CD14-positive monocyte (primary cell): ENCODE measurements at regions not wholly inside any gene's neighbourhood (a gene's known extent, or its start where the extent isn't known, plus 50 kb on each side); places are given as distances from the start of the nearest gene placed in this dataset.

ENCODE experiments used
- DNase-seq, 3 donors: peaks; one replicate each; pipeline ENCODE4 v3.0.0-alpha.2; 2011 to 2022
- H2AFZ ChIP-seq: 2 replicates; pipeline ENCODE4 v1.6.0; 2012; ENCODE audit warnings: mild to moderate bottlenecking, low read depth, low read length, inconsistent platforms; ENCODE audit not compliant: insufficient read depth, poor library complexity, severe bottlenecking
- H3K27ac ChIP-seq, 2 donors: 1 replicate in 1 of 2; 2 replicates in 1 of 2; pipeline ENCODE4 v1.5.1; 2012 to 2013; ENCODE audit warnings: low read length in 2 of 2, control low read depth in 1 of 2, inconsistent platforms in 1 of 2, low read depth in 1 of 2, mild to moderate bottlenecking in 1 of 2
- H3K27me3 ChIP-seq, 2 donors: one replicate each; pipeline versions ENCODE4 v1.6.0 to v1.6.1; 2011 to 2013; ENCODE audit warnings: low read length in 2 of 2; ENCODE audit not compliant: control insufficient read depth in 2 of 2, insufficient read depth in 2 of 2
- H3K36me3 ChIP-seq, 2 donors: replicated peaks in 1 of 2; 1 replicate in 1 of 2; 2 replicates in 1 of 2; pipeline versions ENCODE4 v1.5.1 to v1.6.1; 2012 to 2013; ENCODE audit warnings: low read length in 2 of 2, control low read depth in 1 of 2, inconsistent platforms in 1 of 2, mild to moderate bottlenecking in 1 of 2; ENCODE audit not compliant: insufficient read depth in 2 of 2, control insufficient read depth in 1 of 2
- H3K4me1 ChIP-seq, 2 donors: 1 replicate in 1 of 2; 2 replicates in 1 of 2; pipeline versions ENCODE4 v1.5.1 to v1.6.1; 2012 to 2013; ENCODE audit warnings: low read length in 2 of 2, control low read depth in 1 of 2, inconsistent platforms in 1 of 2, mild to moderate bottlenecking in 1 of 2, moderate library complexity in 1 of 2; ENCODE audit not compliant: insufficient read depth in 2 of 2, control insufficient read depth in 1 of 2
- H3K4me2 ChIP-seq: replicated peaks from 2 replicates; pipeline ENCODE3; 2012; ENCODE audit warnings: low read length, moderate library complexity, mild to moderate bottlenecking; ENCODE audit not compliant: poor library complexity, severe bottlenecking; ENCODE audit errors: extremely low read depth
- H3K4me3 ChIP-seq, 3 experiments: fragments of 200-600 bp in 1 of 3; sonication (generic) in 1 of 3; replicated peaks in 1 of 3; 1 replicate in 2 of 3; 2 replicates in 1 of 3; pipeline ENCODE4 v1.5.1; 2011 to 2013; ENCODE audit warnings: low read length in 3 of 3, mild to moderate bottlenecking in 3 of 3, control low read depth in 2 of 3, low read depth in 2 of 3, inconsistent platforms in 1 of 3, moderate library complexity in 1 of 3
- H3K79me2 ChIP-seq: 2 replicates; pipeline ENCODE4 v1.6.0; 2012; ENCODE audit warnings: mild to moderate bottlenecking, control low read depth, inconsistent platforms, low read length, moderate library complexity; ENCODE audit not compliant: insufficient read depth
- H3K9ac ChIP-seq: 2 replicates; pipeline ENCODE4 v1.6.0; 2017; ENCODE audit warnings: low read length, mild to moderate bottlenecking; ENCODE audit not compliant: insufficient read depth, poor library complexity, severe bottlenecking
- H3K9me3 ChIP-seq, 2 donors: replicated peaks in 1 of 2; 1 replicate in 1 of 2; 2 replicates in 1 of 2; pipeline versions ENCODE4 v1.5.1 to v1.6.1; 2012 to 2013; ENCODE audit warnings: low read length in 2 of 2, control low read depth in 1 of 2; ENCODE audit not compliant: control insufficient read depth in 1 of 2, insufficient read depth in 1 of 2
- H4K20me1 ChIP-seq: 2 replicates; pipeline ENCODE4 v1.6.0; 2012; ENCODE audit warnings: mild to moderate bottlenecking, low read length, control low read depth, moderate library complexity; ENCODE audit not compliant: insufficient read depth
- H3K27ac Mint-ChIP-seq, 7 donors: one replicate each; pipeline ENCODE4 v1.8.0; 2020; ENCODE audit warnings: mild to moderate bottlenecking in 7 of 7, mixed read lengths in 7 of 7, moderate library complexity in 6 of 7, inconsistent platforms in 2 of 7
- H3K27me3 Mint-ChIP-seq, 3 donors: one replicate each; pipeline ENCODE4 v1.8.0; 2021 to 2022; ENCODE audit warnings: low read depth in 3 of 3, mild to moderate bottlenecking in 3 of 3, mixed read lengths in 3 of 3, moderate library complexity in 3 of 3, inconsistent platforms in 1 of 3
- H3K36me3 Mint-ChIP-seq, 2 donors: one replicate each; pipeline ENCODE4 v1.8.0; 2020; ENCODE audit warnings: mixed read lengths in 2 of 2, inconsistent platforms in 1 of 2, mild to moderate bottlenecking in 1 of 2
- H3K4me1 Mint-ChIP-seq: one replicate; pipeline ENCODE4 v1.8.0; 2020; ENCODE audit warnings: mild to moderate bottlenecking, mixed read lengths
- H3K4me3 Mint-ChIP-seq, 2 donors: one replicate each; pipeline ENCODE4 v1.8.0; 2020; ENCODE audit warnings: mild to moderate bottlenecking in 2 of 2, mixed read lengths in 2 of 2, moderate library complexity in 1 of 2
- H3K9me3 Mint-ChIP-seq, 7 donors: one replicate each; pipeline ENCODE4 v1.8.0; 2020 to 2022; ENCODE audit warnings: mixed read lengths in 7 of 7, mild to moderate bottlenecking in 6 of 7, moderate library complexity in 6 of 7, inconsistent platforms in 2 of 7
- WGBS: methylation state at CpG from one replicate; pipeline ENCODE4 v1.1.5; 2013; ENCODE audit warnings: missing lambda C conversion rate; ENCODE audit not compliant: insufficient coverage; 5-methylcytosine and 5-hydroxymethylcytosine counted together
- intact Hi-C, 2 donors: fragments of 100-400 bp; cut with micrococcal nuclease; formaldehyde crosslinking; loops; one replicate each; pipeline versions ENCODE4 v1.15.0 to v1.15.1; 2023
- TF ChIP-seq, protein P1 (sequence below): fragments of 200-600 bp; IDR thresholded peaks from one replicate; pipeline ENCODE4 v1.8.0; 2022; ENCODE audit warnings: antibody characterized with exemption, mild to moderate bottlenecking

GRCh38 chr11:56889986-56890385 is 98.7 kb upstream of the OR5AK2 start:
- DNase-seq = no peak
- Histone ChIP-seq H3K36me3 (no peaks in the 10 kb centered on the region), H2AFZ (no peak overlapping the region), H3K4me2 (no peak overlapping the region), H3K27ac (no peak overlapping the region), H3K4me1 (no peaks in the 10 kb centered on the region), H3K9ac (no peak overlapping the region), H4K20me1 (no peaks in the 10 kb centered on the region), H3K9me3 (no peaks in the 10 kb centered on the region), H3K27me3 (no peaks in the 10 kb centered on the region), H3K79me2 (no peaks in the 10 kb centered on the region), H3K4me3 (no peak overlapping the region)
- WGBS = 78% methylated on average over 2 of the region's 4 CpGs
- TF ChIP-seq, protein P1, sequence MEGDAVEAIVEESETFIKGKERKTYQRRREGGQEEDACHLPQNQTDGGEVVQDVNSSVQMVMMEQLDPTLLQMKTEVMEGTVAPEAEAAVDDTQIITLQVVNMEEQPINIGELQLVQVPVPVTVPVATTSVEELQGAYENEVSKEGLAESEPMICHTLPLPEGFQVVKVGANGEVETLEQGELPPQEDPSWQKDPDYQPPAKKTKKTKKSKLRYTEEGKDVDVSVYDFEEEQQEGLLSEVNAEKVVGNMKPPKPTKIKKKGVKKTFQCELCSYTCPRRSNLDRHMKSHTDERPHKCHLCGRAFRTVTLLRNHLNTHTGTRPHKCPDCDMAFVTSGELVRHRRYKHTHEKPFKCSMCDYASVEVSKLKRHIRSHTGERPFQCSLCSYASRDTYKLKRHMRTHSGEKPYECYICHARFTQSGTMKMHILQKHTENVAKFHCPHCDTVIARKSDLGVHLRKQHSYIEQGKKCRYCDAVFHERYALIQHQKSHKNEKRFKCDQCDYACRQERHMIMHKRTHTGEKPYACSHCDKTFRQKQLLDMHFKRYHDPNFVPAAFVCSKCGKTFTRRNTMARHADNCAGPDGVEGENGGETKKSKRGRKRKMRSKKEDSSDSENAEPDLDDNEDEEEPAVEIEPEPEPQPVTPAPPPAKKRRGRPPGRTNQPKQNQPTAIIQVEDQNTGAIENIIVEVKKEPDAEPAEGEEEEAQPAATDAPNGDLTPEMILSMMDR = no peak
- Mint-ChIP-seq H3K27ac (peak overlapping the region in 2 of 7 donors; percentile 2 to 4), H3K4me3 (no peak overlapping the region), H3K9me3 (no peaks in the 10 kb centered on the region), H3K36me3 (no peaks in the 10 kb centered on the region), H3K4me1 (no peaks in the 10 kb centered on the region), H3K27me3 (peaks cover 0 to 4% (median 3%) of the 10 kb centered on the region in 3 donors)
- intact Hi-C loops = no loop called here

DNA sequence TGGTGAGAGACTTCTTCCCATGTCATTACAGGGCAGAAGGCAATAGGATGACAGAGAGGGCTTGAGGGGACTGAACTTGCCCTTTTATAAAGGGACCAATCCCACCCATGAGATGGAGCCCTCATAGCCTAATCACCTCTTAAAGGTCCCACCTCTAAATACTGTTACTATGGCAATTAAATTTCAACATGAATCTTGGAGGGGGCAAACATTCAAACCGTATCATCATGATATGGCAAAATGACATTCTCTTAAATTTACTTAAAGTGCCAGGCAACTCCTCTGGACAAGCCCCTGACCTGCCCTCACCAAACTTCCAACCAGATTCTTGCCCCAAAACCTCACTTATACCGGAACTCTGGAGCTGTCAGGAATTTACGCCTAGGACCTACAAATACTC is 100.8 kb upstream of the OR5AK2 start:
- no peak overlapping the region for H3K9ac ChIP-seq
- Mint-ChIP-seq H3K4me3 (no peak overlapping the region), H3K4me1 (no peaks in the 10 kb centered on the region), H3K27me3 (peaks cover 2 to 4% (median 3%) of the 10 kb centered on the region in 3 donors), H3K9me3 (no peaks in the 10 kb centered on the region), H3K27ac (no peak overlapping the region), H3K36me3 (no peaks in the 10 kb centered on the region)
- no peaks in the 10 kb centered on the region for H3K27me3 ChIP-seq
- no peaks in the 10 kb centered on the region for H3K9me3 ChIP-seq
- 83% methylated on average over 1 of the region's 3 CpGs for WGBS
- intact Hi-C loops = no loop called here
- H3K79me2 ChIP-seq = no peaks in the 10 kb centered on the region
- H2AFZ ChIP-seq = no peak overlapping the region
- H3K27ac ChIP-seq = no peak overlapping the region
- no peaks in the 10 kb centered on the region for H3K4me1 ChIP-seq
- DNase-seq = no peak
- no peaks in the 10 kb centered on the region for H3K36me3 ChIP-seq
- no peak overlapping the region for H3K4me2 ChIP-seq
- H4K20me1 ChIP-seq = no peaks in the 10 kb centered on the region
- TF ChIP-seq, protein P1 = no peak
- H3K4me3 ChIP-seq = no peak overlapping the region
